OCI-LY1 (cell line): ENCODE measurements at regions not wholly inside any gene's neighbourhood (a gene's known extent, or its start where the extent isn't known, plus 50 kb on each side); places are given as distances from the start of the nearest gene placed in this dataset.

Source experiments
- H2AFZ ChIP-seq: fragments of 200-600 bp; sonication (generic), shearing (Covaris generic); 2 replicates; pipeline ENCODE4 v1.6.0; 2014; ENCODE audit warnings: antibody characterized with exemption, mild to moderate bottlenecking, low read length
- H3F3A ChIP-seq: fragments of 200-600 bp; sonication (generic), shearing (Covaris generic); 2 replicates; pipeline ENCODE4 v1.6.0; 2014; ENCODE audit warnings: mild to moderate bottlenecking, antibody characterized with exemption, low read length, moderate library complexity; ENCODE audit not compliant: insufficient read depth
- H3K27ac ChIP-seq: fragments of 200-600 bp; sonication (generic); 2 replicates; pipeline ENCODE4 v1.5.1; 2014; ENCODE audit warnings: low read length, mixed run types, mild to moderate bottlenecking, low read depth; ENCODE audit not compliant: poor library complexity, severe bottlenecking
- H3K27me3 ChIP-seq: fragments of 200-600 bp; sonication (generic); 2 replicates; pipeline ENCODE4 v1.6.0; 2014; ENCODE audit warnings: antibody characterized with exemption, mild to moderate bottlenecking, low read length, moderate library complexity; ENCODE audit not compliant: insufficient read depth
- H3K36me3 ChIP-seq: fragments of 200-600 bp; sonication (generic); 2 replicates; pipeline ENCODE4 v1.6.1; 2014; ENCODE audit warnings: mild to moderate bottlenecking, antibody characterized with exemption, low read length, moderate library complexity, mixed read lengths; ENCODE audit not compliant: insufficient read depth
- H3K4me1 ChIP-seq: fragments of 200-600 bp; sonication (generic); 2 replicates; pipeline ENCODE4 v1.5.1; 2014; ENCODE audit warnings: mild to moderate bottlenecking, low read length, moderate library complexity; ENCODE audit not compliant: insufficient read depth, severe bottlenecking
- H3K4me2 ChIP-seq: fragments of 200-600 bp; sonication (generic), shearing (Covaris generic); 2 replicates; pipeline ENCODE4 v1.6.1; 2014; ENCODE audit warnings: low read length
- H3K4me3 ChIP-seq: fragments of 200-600 bp; sonication (generic); 2 replicates; pipeline ENCODE4 v1.5.1; 2014; ENCODE audit warnings: low read length, low read depth, mild to moderate bottlenecking, mixed read lengths; ENCODE audit not compliant: poor library complexity, severe bottlenecking
- H3K79me2 ChIP-seq: fragments of 200-600 bp; shearing (Covaris generic); 2 replicates; pipeline ENCODE4 v1.6.1; 2016; ENCODE audit warnings: mixed run types, low read length, mixed read lengths; ENCODE audit not compliant: insufficient read depth
- H3K9ac ChIP-seq: fragments of 200-600 bp; sonication (generic), shearing (Covaris generic); 2 replicates; pipeline ENCODE4 v1.6.1; 2014; ENCODE audit warnings: mild to moderate bottlenecking, low read length, mixed read lengths
- H3K9me2 ChIP-seq: fragments of 200-600 bp; sonication (generic), shearing (Covaris generic); 2 replicates; pipeline ENCODE4 v1.6.1; 2014; ENCODE audit warnings: low read depth, mild to moderate bottlenecking, low read length, mixed read lengths
- H3K9me3 ChIP-seq: fragments of 200-600 bp; shearing (Covaris generic); 2 replicates; pipeline ENCODE4 v1.6.1; 2014; ENCODE audit warnings: low read length, mixed read lengths
- H4K20me1 ChIP-seq: fragments of 200-600 bp; sonication (generic), shearing (Covaris generic); 2 replicates; pipeline ENCODE4 v1.6.0; 2016; ENCODE audit warnings: mild to moderate bottlenecking, low read length; ENCODE audit not compliant: insufficient read depth
- CTCF ChIP-seq: fragments of 200-600 bp; sonication (generic), shearing (Covaris generic); IDR thresholded peaks from 2 replicates; pipeline ENCODE4 v1.5.1; 2017; ENCODE audit warnings: mild to moderate bottlenecking, antibody characterized with exemption, low read length, moderate library complexity, mixed read lengths
- EZH2 ChIP-seq: fragments of 200-600 bp; sonication (generic), shearing (Covaris generic); IDR thresholded peaks from 2 replicates; pipeline ENCODE4 v1.8.0; 2017; ENCODE audit warnings: borderline replicate concordance, mixed run types, mild to moderate bottlenecking, antibody characterized with exemption, low read length, moderate library complexity, mixed read lengths

- Histone ChIP-seq H3F3A (no peaks in the 10 kb centered on the region), H2AFZ (no peak overlapping the region)
Observed at GRCh38 chr1:219460896-219461815, 151.7 kb downstream of the ZC3H11B start.

GRCh38 chr1:219460081-219460895, 152.6 kb downstream of the ZC3H11B start:
- H3K4me1 ChIP-seq = no peaks in the 10 kb centered on the region
- no peak overlapping the region for H3K4me2 ChIP-seq

More at GRCh38 chr1:219460896-219461815, 151.7 kb downstream of the ZC3H11B start:
- no peak overlapping the region for H3K4me2 ChIP-seq
- TF ChIP-seq CTCF = no peak
- TF ChIP-seq EZH2 = no peak
- H3K4me1 ChIP-seq = no peaks in the 10 kb centered on the region
- H3K9ac ChIP-seq = no peak overlapping the region
- H3K36me3 ChIP-seq = no peaks in the 10 kb centered on the region
- no peaks in the 10 kb centered on the region for H3K9me3 ChIP-seq
- H3K27me3 ChIP-seq = no peaks in the 10 kb centered on the region
- no peaks in the 10 kb centered on the region for H3K79me2 ChIP-seq
- H4K20me1 ChIP-seq = no peaks in the 10 kb centered on the region
- H3K4me3 ChIP-seq = no peak overlapping the region
- no peaks in the 10 kb centered on the region for H3K9me2 ChIP-seq
- no peak overlapping the region for H3K27ac ChIP-seq

More at GRCh38 chr1:219460081-219460895, 152.6 kb downstream of the ZC3H11B start:
- Histone ChIP-seq H3K9ac (no peak overlapping the region), H3K79me2 (no peaks in the 10 kb centered on the region), H3K27ac (no peak overlapping the region), H2AFZ (no peak overlapping the region), H3K4me3 (no peak overlapping the region), H4K20me1 (no peaks in the 10 kb centered on the region), H3K36me3 (no peaks in the 10 kb centered on the region), H3F3A (no peaks in the 10 kb centered on the region), H3K27me3 (no peaks in the 10 kb centered on the region), H3K9me3 (no peaks in the 10 kb centered on the region), H3K9me2 (no peaks in the 10 kb centered on the region)
- TF ChIP-seq EZH2 (no peak), CTCF (no peak)
